Trophoblast cell (in vitro differentiated cells and primary cell): ENCODE measurements at regions not wholly inside any gene's neighbourhood (a gene's known extent, or its start where the extent isn't known, plus 50 kb on each side); places are given as distances from the start of the nearest gene placed in this dataset.

Experiments
- DNase-seq, 2 donors: peaks; one replicate each; pipeline ENCODE4 v3.0.0-alpha.2; 2016
- H2AFZ ChIP-seq: 2 replicates; pipeline ENCODE4 v1.6.1; 2013; ENCODE audit warnings: low read length, moderate library complexity, mild to moderate bottlenecking; ENCODE audit not compliant: insufficient read depth, poor library complexity
- H2AK5ac ChIP-seq: 2 replicates; pipeline ENCODE4 v1.6.1; 2013; ENCODE audit warnings: mild to moderate bottlenecking, low read length
- H2BK120ac ChIP-seq: 2 replicates; pipeline ENCODE4 v1.6.1; 2013; ENCODE audit warnings: low read length, mild to moderate bottlenecking, moderate library complexity; ENCODE audit not compliant: insufficient read depth, poor library complexity
- H2BK12ac ChIP-seq: 2 replicates; pipeline ENCODE4 v1.6.1; 2013; ENCODE audit warnings: mild to moderate bottlenecking, low read length, moderate library complexity
- H2BK5ac ChIP-seq: 2 replicates; pipeline ENCODE4 v1.6.1; 2013; ENCODE audit warnings: low read length, low read depth, moderate library complexity, mild to moderate bottlenecking; ENCODE audit not compliant: poor library complexity
- H3K14ac ChIP-seq: 2 replicates; pipeline ENCODE4 v1.6.1; 2013; ENCODE audit warnings: mild to moderate bottlenecking, low read length
- H3K18ac ChIP-seq: 2 replicates; pipeline ENCODE4 v1.6.1; 2013; ENCODE audit warnings: mild to moderate bottlenecking, low read length
- H3K23ac ChIP-seq: 2 replicates; pipeline ENCODE4 v1.6.1; 2013; ENCODE audit warnings: low read length
- H3K27ac ChIP-seq: 2 replicates; pipeline ENCODE4 v1.5.1; 2013; ENCODE audit warnings: low read depth, mild to moderate bottlenecking, inconsistent platforms, low read length, moderate library complexity
- H3K27me3 ChIP-seq: 2 replicates; pipeline ENCODE4 v1.6.1; 2013; ENCODE audit warnings: inconsistent platforms, mild to moderate bottlenecking, low read length, moderate library complexity; ENCODE audit not compliant: insufficient read depth
- H3K36me3 ChIP-seq, 2 experiments: 1 replicate in 1 of 2; 2 replicates in 1 of 2; pipeline ENCODE4 v1.6.1; 2013; ENCODE audit warnings: low read length in 2 of 2, mild to moderate bottlenecking in 2 of 2, moderate library complexity in 1 of 2; ENCODE audit not compliant: insufficient read depth in 2 of 2, control insufficient read depth in 1 of 2
- H3K4ac ChIP-seq: 2 replicates; pipeline ENCODE4 v1.6.1; 2013; ENCODE audit warnings: low read depth, mild to moderate bottlenecking, low read length, moderate library complexity
- H3K4me1 ChIP-seq, 2 experiments: 1 replicate in 1 of 2; 2 replicates in 1 of 2; pipeline ENCODE4 v1.6.1; 2013; ENCODE audit warnings: low read length in 2 of 2, mild to moderate bottlenecking in 2 of 2, moderate library complexity in 1 of 2; ENCODE audit not compliant: insufficient read depth in 2 of 2, control insufficient read depth in 1 of 2
- H3K4me2 ChIP-seq: 2 replicates; pipeline ENCODE4 v1.6.1; 2013; ENCODE audit warnings: inconsistent platforms, mild to moderate bottlenecking, low read length, moderate library complexity
- H3K4me3 ChIP-seq: 2 replicates; pipeline ENCODE4 v1.5.1; 2013; ENCODE audit warnings: mild to moderate bottlenecking, low read depth, low read length, inconsistent platforms
- H3K79me1 ChIP-seq: one replicate; pipeline ENCODE4 v1.6.1; 2013; ENCODE audit warnings: low read length
- H3K79me2 ChIP-seq: 2 replicates; pipeline ENCODE4 v1.6.1; 2013; ENCODE audit warnings: low read length, mild to moderate bottlenecking; ENCODE audit not compliant: control insufficient read depth, insufficient read depth, poor library complexity
- H3K9ac ChIP-seq: 2 replicates; pipeline ENCODE4 v1.6.1; 2013; ENCODE audit warnings: mild to moderate bottlenecking, low read length
- H3K9me3 ChIP-seq: 2 replicates; pipeline ENCODE4 v1.6.1; 2013; ENCODE audit warnings: low read depth, mild to moderate bottlenecking, control low read depth, inconsistent platforms, low read length; ENCODE audit not compliant: insufficient read depth
- H4K12ac ChIP-seq: 2 replicates; pipeline ENCODE4 v1.6.1; 2013; ENCODE audit warnings: low read depth, mild to moderate bottlenecking, low read length, moderate library complexity
- H4K8ac ChIP-seq: 2 replicates; pipeline ENCODE4 v1.6.1; 2013; ENCODE audit warnings: low read depth, mild to moderate bottlenecking, low read length, moderate library complexity
- H4K91ac ChIP-seq: one replicate; pipeline ENCODE4 v1.6.1; 2013; ENCODE audit warnings: low read depth, mild to moderate bottlenecking, low read length, moderate library complexity
- whole genome bisulfite sequencing: extraction: QIAGEN DNeasy Blood & Tissue Kit; methylation state at CpG from one replicate; pipeline ENCODE4 v1.1.7; 2013; ENCODE audit warnings: missing lambda C conversion rate; ENCODE audit not compliant: insufficient read length, insufficient coverage; ENCODE audit errors: extremely low coverage; 5-methylcytosine and 5-hydroxymethylcytosine counted together

DNA sequence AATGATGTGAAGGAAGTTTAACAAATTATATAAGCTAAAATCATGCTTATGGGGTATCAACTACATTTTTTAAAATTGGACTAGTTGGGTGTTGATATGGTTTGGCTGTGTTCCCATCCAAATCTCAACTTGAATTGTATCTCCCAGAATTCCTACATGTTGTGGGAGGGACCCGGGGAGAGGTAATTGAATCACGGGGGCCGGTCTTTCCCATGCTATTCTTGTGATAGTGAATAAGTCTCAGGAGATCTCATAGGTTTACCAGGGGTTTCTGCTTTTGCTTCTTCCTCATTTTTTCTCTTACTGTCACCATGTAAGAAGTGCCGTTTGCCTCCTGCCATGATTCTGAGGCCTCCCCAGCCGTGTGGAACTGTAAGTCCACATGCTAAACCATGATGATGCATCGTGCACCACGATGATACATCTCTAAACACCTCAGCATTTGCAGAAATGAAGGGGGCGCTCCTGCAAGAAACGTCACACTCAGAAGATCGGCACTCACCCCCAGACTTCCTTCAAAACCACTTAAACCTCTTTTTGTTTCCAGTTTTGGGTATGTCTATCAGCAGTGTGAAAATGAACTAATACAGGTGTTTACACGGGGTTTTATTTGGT is 340.0 kb downstream of the SHANK2 start:
- Histone ChIP-seq H2BK12ac (no peak overlapping the region), H2BK5ac (no peak overlapping the region), H3K23ac (no peak overlapping the region), H3K4me1 (no peaks in the 10 kb centered on the region), H2BK120ac (no peak overlapping the region), H3K9me3 (no peaks in the 10 kb centered on the region), H3K18ac (no peak overlapping the region), H4K12ac (no peak overlapping the region), H3K79me1 (no peaks in the 10 kb centered on the region), H3K4ac (no peak overlapping the region), H3K4me2 (no peak overlapping the region), H4K91ac (no peak overlapping the region), H3K27me3 (no peaks in the 10 kb centered on the region), H3K14ac (no peak overlapping the region), H3K27ac (no peak overlapping the region), H3K79me2 (no peaks in the 10 kb centered on the region), H3K4me3 (no peak overlapping the region), H3K9ac (no peak overlapping the region), H3K36me3 (peaks cover 0 to 4% of the 10 kb centered on the region in 2 experiments), H4K8ac (no peak overlapping the region), H2AFZ (no peak overlapping the region), H2AK5ac (no peak overlapping the region)
- no CpG with 5 or more reads among the region's 11 CpGs for WGBS
- no peak for DNase-seq

DNA sequence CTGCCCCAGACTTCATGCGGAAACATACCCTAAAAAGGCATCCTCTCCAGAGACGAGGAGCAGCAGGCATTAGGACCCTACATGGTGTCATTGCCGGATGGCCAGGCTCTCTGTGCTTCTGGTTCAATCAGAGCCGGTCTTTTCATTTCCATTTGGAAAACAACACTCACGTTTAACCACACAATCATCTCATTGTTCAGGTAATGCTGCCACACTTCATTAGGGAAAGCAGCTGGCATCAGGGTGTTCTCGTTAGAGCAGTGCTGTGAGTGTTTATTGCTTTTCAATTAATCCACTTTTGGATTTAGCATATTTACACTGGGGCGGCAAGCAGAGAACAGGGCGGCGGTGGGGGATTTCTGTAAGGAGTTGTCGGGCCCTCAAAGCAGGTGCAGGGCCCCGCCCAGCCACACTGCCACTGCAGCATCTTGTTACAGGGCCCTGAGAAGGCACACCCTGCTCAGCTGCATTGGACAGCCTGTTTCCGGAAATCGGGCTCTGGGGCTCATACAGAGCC is 338.6 kb downstream of the SHANK2 start:
- Histone ChIP-seq H2BK12ac (no peak overlapping the region), H3K36me3 (no peaks in the 10 kb centered on the region), H4K12ac (no peak overlapping the region), H3K4me3 (no peak overlapping the region), H3K9ac (no peak overlapping the region), H3K14ac (no peak overlapping the region), H3K79me1 (no peaks in the 10 kb centered on the region), H3K9me3 (no peaks in the 10 kb centered on the region), H2AFZ (no peak overlapping the region), H4K8ac (no peak overlapping the region), H2BK5ac (no peak overlapping the region), H3K27me3 (no peaks in the 10 kb centered on the region), H3K79me2 (no peaks in the 10 kb centered on the region), H3K4me2 (no peak overlapping the region), H3K18ac (no peak overlapping the region), H3K4me1 (no peaks in the 10 kb centered on the region), H3K27ac (no peak overlapping the region), H2AK5ac (no peak overlapping the region), H3K4ac (no peak overlapping the region), H3K23ac (no peak overlapping the region), H4K91ac (no peak overlapping the region), H2BK120ac (no peak overlapping the region)
- DNase-seq, result no peak
- WGBS, result no CpG with 5 or more reads among the region's 13 CpGs

DNA sequence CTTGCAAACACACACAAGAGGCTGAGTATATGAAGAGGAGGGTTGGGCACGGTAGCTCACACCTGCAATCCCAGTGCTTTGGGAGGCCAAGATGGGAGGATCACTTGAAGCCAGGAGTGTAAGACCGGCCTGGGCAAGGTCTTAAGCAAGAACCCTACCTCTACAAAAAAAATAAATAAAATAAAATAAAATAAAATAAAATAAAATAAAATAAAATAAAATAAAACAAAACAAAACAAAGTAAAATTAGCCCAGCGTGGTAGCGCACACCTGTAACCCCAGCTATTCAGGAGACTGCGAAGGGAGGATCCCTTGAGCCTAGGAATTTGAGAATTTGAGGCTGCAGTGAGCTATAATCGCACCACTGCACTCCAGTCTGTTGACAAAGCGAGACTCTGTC is 337.9 kb downstream of the SHANK2 start:
- no peak overlapping the region for H3K4ac ChIP-seq
- no peak overlapping the region for H3K4me3 ChIP-seq
- H3K4me1 ChIP-seq, result no peaks in the 10 kb centered on the region
- no peak overlapping the region for H3K18ac ChIP-seq
- H2BK5ac ChIP-seq, result no peak overlapping the region
- H3K14ac ChIP-seq, result no peak overlapping the region
- H2AFZ ChIP-seq, result no peak overlapping the region
- H3K4me2 ChIP-seq, result no peak overlapping the region
- H2AK5ac ChIP-seq, result no peak overlapping the region
- no peak overlapping the region for H4K91ac ChIP-seq
- H3K9ac ChIP-seq, result peak overlapping the region; percentile 30
- H3K9me3 ChIP-seq, result no peaks in the 10 kb centered on the region
- no peak for DNase-seq
- no peaks in the 10 kb centered on the region for H3K79me1 ChIP-seq
- H3K36me3 ChIP-seq, result no peaks in the 10 kb centered on the region
- no peak overlapping the region for H4K8ac ChIP-seq
- H3K27ac ChIP-seq, result no peak overlapping the region
- no peaks in the 10 kb centered on the region for H3K79me2 ChIP-seq
- H4K12ac ChIP-seq, result no peak overlapping the region
- H3K23ac ChIP-seq, result no peak overlapping the region
- no CpG with 5 or more reads among the region's 7 CpGs for WGBS
- H3K27me3 ChIP-seq, result no peaks in the 10 kb centered on the region
- H2BK12ac ChIP-seq, result no peak overlapping the region
- H2BK120ac ChIP-seq, result no peak overlapping the region

DNA sequence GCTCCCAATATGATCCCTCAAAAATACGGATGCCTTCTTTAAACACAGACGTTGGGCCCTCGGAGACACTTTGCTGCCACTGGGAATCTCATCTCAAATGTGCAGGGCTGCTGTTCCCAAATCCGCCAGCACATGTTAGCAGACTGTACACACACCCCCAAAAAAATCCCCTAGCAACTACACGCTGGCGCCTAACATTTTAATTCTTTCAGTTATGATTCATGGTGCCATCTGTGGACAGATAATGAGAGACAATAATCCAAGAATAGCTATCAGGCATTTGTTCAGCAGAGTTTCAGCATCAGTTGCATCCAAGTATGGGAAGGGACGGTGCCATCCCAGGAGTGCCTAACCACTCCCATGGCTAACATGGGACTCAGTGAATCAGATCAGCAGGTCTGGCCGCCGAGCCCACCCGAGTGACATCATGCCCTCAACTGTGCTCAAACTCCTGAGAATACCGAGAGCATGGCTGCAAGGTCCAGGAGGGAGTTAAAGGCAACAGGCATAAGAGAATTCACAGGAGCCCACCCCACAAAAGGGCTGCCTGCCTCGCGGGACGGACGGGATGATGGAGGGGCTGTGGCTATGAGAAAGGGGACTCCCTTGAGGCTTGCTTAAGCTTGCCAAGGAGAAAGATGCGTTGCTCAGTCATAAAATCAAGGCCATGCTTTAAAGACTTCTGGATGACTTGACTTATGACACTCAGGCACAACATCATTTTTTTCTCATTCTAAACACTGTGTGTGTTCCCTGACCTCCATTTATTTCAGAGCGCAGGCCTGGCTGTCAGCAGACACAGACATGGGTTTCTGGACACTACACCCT is 337.0 kb downstream of the SHANK2 start:
- H3K9ac ChIP-seq, result no peak overlapping the region
- H3K36me3 ChIP-seq, result no peaks in the 10 kb centered on the region
- H3K18ac ChIP-seq, result no peak overlapping the region
- no peaks in the 10 kb centered on the region for H3K27me3 ChIP-seq
- no peak overlapping the region for H2AFZ ChIP-seq
- H3K4me1 ChIP-seq, result no peaks in the 10 kb centered on the region
- WGBS, result no CpG with 5 or more reads among the region's 17 CpGs
- H2BK5ac ChIP-seq, result no peak overlapping the region
- no peak overlapping the region for H2BK120ac ChIP-seq
- no peak overlapping the region for H2BK12ac ChIP-seq
- H4K91ac ChIP-seq, result no peak overlapping the region
- H3K4me2 ChIP-seq, result no peak overlapping the region
- H4K8ac ChIP-seq, result no peak overlapping the region
- no peak for DNase-seq
- no peak overlapping the region for H3K4me3 ChIP-seq
- no peaks in the 10 kb centered on the region for H3K9me3 ChIP-seq
- H4K12ac ChIP-seq, result no peak overlapping the region
- no peak overlapping the region for H2AK5ac ChIP-seq
- H3K14ac ChIP-seq, result no peak overlapping the region
- no peak overlapping the region for H3K27ac ChIP-seq
- H3K4ac ChIP-seq, result no peak overlapping the region
- no peaks in the 10 kb centered on the region for H3K79me1 ChIP-seq
- H3K23ac ChIP-seq, result no peak overlapping the region
- H3K79me2 ChIP-seq, result no peaks in the 10 kb centered on the region
